HCT116 (cell line): ENCODE measurements at regions not wholly inside any gene's neighbourhood (a gene's known extent, or its start where the extent isn't known, plus 50 kb on each side); places are given as distances from the start of the nearest gene placed in this dataset.

ENCODE experiments used
- ATAC-seq: fragments of 200-7000 bp; cut with Tn5 transposase; 2 replicates; pipeline ENCODE4 v1.9.1; 2020; ENCODE audit warnings: mild to moderate bottlenecking, moderate library complexity
- BruUV-seq: library from RNA; stranded (reverse); fragments of 400-500 nt; replicated peaks from 2 replicates; lab custom pipeline; 2021; lab: Mats Ljungman, UMichigan
- CTCF ChIA-PET: fragments of 300-600 bp; sonication (Branson Sonifier 250); formaldehyde crosslinking; loops from one replicate; lab custom pipeline; 2021; ENCODE audit warnings: antibody characterized with exemption; lab: Charles Lee
- POLR2A ChIA-PET: fragments of 300-600, 350-600 bp; sonication (Branson Sonifier 250); formaldehyde crosslinking; loops from one replicate; lab custom pipeline; 2021; ENCODE audit warnings: antibody characterized with exemption; lab: Charles Lee
- RAD21 ChIA-PET, 2 experiments: fragments of 300-600 bp; sonication (Branson Sonifier 250); formaldehyde crosslinking; loops; one replicate each; lab custom pipeline; 2023; ENCODE audit warnings: low total read pairs in 2 of 2; ENCODE audit not compliant: uncharacterized antibody in 2 of 2, unreplicated experiment in 2 of 2, low non-redundant PET in 1 of 2; lab: Charles Lee
- DNase-seq: peaks from one replicate; pipeline ENCODE4 v3.0.0-alpha.2; 2010; ENCODE audit warnings: low read depth, low spot score
- H2AFZ ChIP-seq: fragments of 200-600 bp; shearing (Covaris generic), sonication (generic); 2 replicates; pipeline ENCODE4 v1.6.1; 2017; ENCODE audit warnings: low read depth, mixed run types, mixed read lengths, antibody characterized with exemption, low read length; ENCODE audit not compliant: poor library complexity, severe bottlenecking
- H3K27ac ChIP-seq: 2 replicates; pipeline ENCODE4 v1.5.1; 2012; ENCODE audit warnings: low read depth, low read length
- H3K27me3 ChIP-seq: fragments of 200-600 bp; sonication (generic); 2 replicates; pipeline ENCODE4 v1.6.1; 2016; ENCODE audit warnings: mixed run types, low read length, mixed read lengths; ENCODE audit not compliant: insufficient read depth
- H3K36me3 ChIP-seq, 2 experiments: fragments of 200-500 bp in 1 of 2; fragments of 200-600 bp in 1 of 2; sonication (Bioruptor generic) in 1 of 2; sonication (generic) in 1 of 2; 2 replicates each; pipeline versions ENCODE4 v1.5.1 to v1.6.1; 2014 to 2016; ENCODE audit warnings: low read length in 2 of 2, inconsistent platforms in 1 of 2, mixed read lengths in 1 of 2, mixed run types in 1 of 2; ENCODE audit not compliant: insufficient read depth in 2 of 2, control insufficient read depth in 1 of 2
- H3K4me1 ChIP-seq, 2 experiments: fragments of 200-600 bp in 1 of 2; sonication (generic) in 1 of 2; 2 replicates each; pipeline versions ENCODE4 v1.5.1 to v1.6.1; 2012 to 2017; ENCODE audit warnings: low read length in 2 of 2, inconsistent platforms in 1 of 2, mild to moderate bottlenecking in 1 of 2, mixed read lengths in 1 of 2, mixed run types in 1 of 2, moderate library complexity in 1 of 2; ENCODE audit not compliant: insufficient read depth in 2 of 2, control insufficient read depth in 1 of 2
- H3K4me2 ChIP-seq: fragments of 200-600 bp; sonication (generic); 2 replicates; pipeline ENCODE4 v1.6.1; 2017; ENCODE audit warnings: mixed run types, low read length, mixed read lengths
- H3K4me3 ChIP-seq, 2 experiments: fragments of 200-600 bp in 1 of 2; sonication (generic) in 1 of 2; replicated peaks in 1 of 2; 2 replicates each; pipeline ENCODE4 v1.5.1; 2011 to 2016; ENCODE audit warnings: low read length in 2 of 2, control low read depth in 1 of 2, low read depth in 1 of 2, mild to moderate bottlenecking in 1 of 2, mixed read lengths in 1 of 2, mixed run types in 1 of 2
- H3K79me2 ChIP-seq: fragments of 200-600 bp; sonication (generic); 2 replicates; pipeline ENCODE4 v1.6.1; 2017; ENCODE audit warnings: mild to moderate bottlenecking, mixed run types, low read length, moderate library complexity, mixed read lengths; ENCODE audit not compliant: insufficient read depth
- H3K9ac ChIP-seq: fragments of 200-600 bp; sonication (generic); 2 replicates; pipeline ENCODE4 v1.6.1; 2016; ENCODE audit warnings: low read length, mixed read lengths
- H3K9me2 ChIP-seq: fragments of 200-600 bp; sonication (generic), shearing (Covaris generic); 2 replicates; pipeline ENCODE4 v1.6.1; 2017; ENCODE audit warnings: mixed run types, mild to moderate bottlenecking, moderate library complexity; ENCODE audit not compliant: insufficient read depth
- H3K9me3 ChIP-seq, 2 experiments: fragments of 200-500 bp in 1 of 2; fragments of 200-600 bp in 1 of 2; sonication (Bioruptor generic) in 1 of 2; sonication (generic) in 1 of 2; 2 replicates each; pipeline ENCODE4 v1.6.1; 2014 to 2017; ENCODE audit warnings: low read length in 2 of 2, mixed read lengths in 2 of 2, inconsistent platforms in 1 of 2, low read depth in 1 of 2, mild to moderate bottlenecking in 1 of 2, mixed run types in 1 of 2, moderate library complexity in 1 of 2; ENCODE audit not compliant: control insufficient read depth in 1 of 2, insufficient read depth in 1 of 2
- H4K20me1 ChIP-seq: fragments of 200-600 bp; sonication (generic), shearing (Covaris generic); 2 replicates; pipeline ENCODE4 v1.6.1; 2017; ENCODE audit warnings: mixed run types, mild to moderate bottlenecking, moderate library complexity; ENCODE audit not compliant: insufficient read depth
- ATF3 ChIP-seq: IDR thresholded peaks from 2 replicates; pipeline ENCODE4 v1.6.1; 2012
- CBX3 ChIP-seq: IDR thresholded peaks from 2 replicates; pipeline ENCODE4 v1.6.1; 2012; ENCODE audit warnings: low read depth
- CEBPB ChIP-seq: IDR thresholded peaks from 2 replicates; pipeline ENCODE4 v1.6.1; 2012; ENCODE audit warnings: low read depth
- CTCF ChIP-seq, 3 experiments: fragments of 200-600 bp in 1 of 3; sonication (generic) in 1 of 3; IDR thresholded peaks in 2 of 3; conservative IDR thresholded peaks in 1 of 3; 2 replicates each; pipeline ENCODE4 v1.5.1; 2012 to 2017; ENCODE audit warnings: low read depth in 2 of 3, low read length in 2 of 3, antibody characterized with exemption in 1 of 3, borderline replicate concordance in 1 of 3, control low read depth in 1 of 3, mild to moderate bottlenecking in 1 of 3, mixed read lengths in 1 of 3, mixed run types in 1 of 3, moderate library complexity in 1 of 3; ENCODE audit not compliant: insufficient read depth in 1 of 3
- EGR1 ChIP-seq: IDR thresholded peaks from 2 replicates; pipeline ENCODE4 v1.6.1; 2012; ENCODE audit warnings: low read depth
- ELF1 ChIP-seq: IDR thresholded peaks from 2 replicates; pipeline ENCODE4 v1.6.1; 2012; ENCODE audit warnings: low read depth, borderline replicate concordance
- EZH2phosphoT487 ChIP-seq: fragments of 200-600 bp; IDR thresholded peaks from 2 replicates; pipeline ENCODE4 v1.6.1; 2018; ENCODE audit warnings: antibody characterized with exemption, borderline replicate concordance
- FOSL1 ChIP-seq: IDR thresholded peaks from 2 replicates; pipeline ENCODE4 v1.6.1; 2012; ENCODE audit warnings: low read depth
- JUND ChIP-seq: IDR thresholded peaks from 2 replicates; pipeline ENCODE4 v1.6.1; 2012
- MAX ChIP-seq: IDR thresholded peaks from 2 replicates; pipeline ENCODE4 v1.6.1; 2012
- POLR2A ChIP-seq: IDR thresholded peaks from 2 replicates; pipeline ENCODE4 v1.7.0; 2011; ENCODE audit warnings: borderline replicate concordance; ENCODE audit not compliant: insufficient read depth, insufficient read length; ENCODE audit errors: extremely low read depth
- POLR2AphosphoS5 ChIP-seq: IDR thresholded peaks from 2 replicates; pipeline ENCODE4 v1.6.1; 2011; ENCODE audit warnings: mild to moderate bottlenecking, low read depth, low read length, moderate library complexity
- RAD21 ChIP-seq: IDR thresholded peaks from 2 replicates; pipeline ENCODE4 v1.6.1; 2012; ENCODE audit warnings: low read depth, mild to moderate bottlenecking
- REST ChIP-seq: IDR thresholded peaks from 2 replicates; pipeline ENCODE4 v1.6.1; 2012; ENCODE audit warnings: low read depth
- SIN3A ChIP-seq: IDR thresholded peaks from 2 replicates; pipeline ENCODE4 v1.6.1; 2012; ENCODE audit warnings: low read depth
- SP1 ChIP-seq: IDR thresholded peaks from 2 replicates; pipeline ENCODE4 v1.6.1; 2012; ENCODE audit warnings: low read depth
- YY1 ChIP-seq: IDR thresholded peaks from 2 replicates; pipeline ENCODE4 v1.6.1; 2011; ENCODE audit warnings: low read length, low read depth, moderate library complexity, mild to moderate bottlenecking; ENCODE audit not compliant: insufficient replicate concordance; ENCODE audit errors: extremely low read depth
- ZFX ChIP-seq: fragments of 450-650 bp; IDR thresholded peaks from 2 replicates; pipeline ENCODE4 v1.6.1; 2017
- ZNF274 ChIP-seq: fragments of 200-500 bp; sonication (Bioruptor generic); IDR thresholded peaks from 2 replicates; pipeline ENCODE4 v1.6.1; 2014; ENCODE audit warnings: mild to moderate bottlenecking, low read depth, low read length, inconsistent platforms
- intact Hi-C: fragments of 100-400 bp; cut with micrococcal nuclease; formaldehyde crosslinking; loops from 2 replicates; pipeline ENCODE4 v1.10.0; 2022

GRCh38 chr12:77727442-77728001 is 103.2 kb upstream of the NAV3 start:
- Histone ChIP-seq H3K9ac (no peak overlapping the region), H3K79me2 (no peaks in the 10 kb centered on the region), H3K36me3 (no peaks in the 10 kb centered on the region), H3K27ac (no peak overlapping the region), H3K4me1 (no peaks in the 10 kb centered on the region), H2AFZ (no peak overlapping the region), H3K4me3 (no peak overlapping the region), H3K9me3 (no peaks in the 10 kb centered on the region), H3K27me3 (no peaks in the 10 kb centered on the region), H4K20me1 (no peaks in the 10 kb centered on the region)
- CTCF ChIA-PET = interaction anchor here (1.1 to 2.4 kb wide), 2 partner anchors 9 to 198 kb away, joined by 4 to 16 read pairs; no protein-coding TSS in a partner anchor
- no peak for DNase-seq
- RAD21 ChIA-PET = no interaction called here
- BruUV-seq = no TSS peak
- intact Hi-C loops = loop anchor here (10.0 kb wide), 1 partner anchor 397 kb away; no protein-coding TSS in a partner anchor
- TF ChIP-seq SP1 = no peak
- no peak for TF ChIP-seq YY1
- TF ChIP-seq RAD21 = no peak
- no peak for TF ChIP-seq JUND
- TF ChIP-seq POLR2AphosphoS5 = no peak
- no peak for TF ChIP-seq ATF3
- TF ChIP-seq EGR1 = no peak
- no peak for TF ChIP-seq REST
- TF ChIP-seq SIN3A = no peak
- no peak for TF ChIP-seq MAX
- no peak for TF ChIP-seq ELF1
- no peak for TF ChIP-seq ZNF274
- no peak for TF ChIP-seq CEBPB
- no peak for TF ChIP-seq FOSL1
- TF ChIP-seq CTCF (IDR thresholded peaks at IDR 0.05 in 2 of 3, conservative IDR thresholded peaks at IDR 0.05 in 1 of 3; ENCODE audit: borderline replicate concordance in 1 of 3, insufficient read depth in 1 of 3, low read depth in 2 of 3, low read length in 2 of 3) = no peak
- TF ChIP-seq ZFX = no peak
- TF ChIP-seq EZH2phosphoT487 = no peak
- no peak for TF ChIP-seq POLR2A
- TF ChIP-seq CBX3 = no peak
- TF ChIP-seq, all 23 proteins: peak for 0
- POLR2A ChIA-PET = no interaction called here
- no peak for ATAC-seq
- no peak overlapping the region for H3K4me2 ChIP-seq
- no peaks in the 10 kb centered on the region for H3K9me2 ChIP-seq
